ENCODE measurements at regions not wholly inside any gene's neighbourhood (a gene's known extent, or its start where the extent isn't known, plus 50 kb on each side); places are given as distances from the start of the nearest gene placed in this dataset.

DNA sequence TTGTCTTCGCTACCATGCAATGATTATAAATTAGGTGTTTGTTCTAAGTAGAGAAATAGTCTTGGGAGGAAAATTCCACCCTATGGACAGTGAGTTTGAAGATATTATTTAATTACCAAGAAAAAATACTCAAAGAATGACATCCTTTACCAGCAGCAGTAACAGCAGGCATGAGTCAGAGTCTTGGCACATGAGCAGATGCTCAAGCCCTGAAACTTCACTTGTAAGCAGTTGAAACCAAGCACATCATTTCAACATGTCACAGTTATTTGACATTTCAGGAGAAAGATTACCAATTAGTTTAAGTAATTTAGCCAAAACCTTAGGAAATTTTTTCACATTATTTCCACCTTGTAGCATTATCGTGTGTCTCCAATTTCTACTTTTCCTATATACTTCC, 99.2 kb downstream of the C12orf50 start:
- Mint-ChIP-seq H3K27ac (no peak overlapping the region), H3K36me3 (no peaks in the 10 kb centered on the region), H3K4me1 (no peaks in the 10 kb centered on the region), H3K9me3 (no peaks in the 10 kb centered on the region), H3K4me3 (no peak overlapping the region), H3K27me3 (no peaks in the 10 kb centered on the region)
- no peak for ATAC-seq

DNA sequence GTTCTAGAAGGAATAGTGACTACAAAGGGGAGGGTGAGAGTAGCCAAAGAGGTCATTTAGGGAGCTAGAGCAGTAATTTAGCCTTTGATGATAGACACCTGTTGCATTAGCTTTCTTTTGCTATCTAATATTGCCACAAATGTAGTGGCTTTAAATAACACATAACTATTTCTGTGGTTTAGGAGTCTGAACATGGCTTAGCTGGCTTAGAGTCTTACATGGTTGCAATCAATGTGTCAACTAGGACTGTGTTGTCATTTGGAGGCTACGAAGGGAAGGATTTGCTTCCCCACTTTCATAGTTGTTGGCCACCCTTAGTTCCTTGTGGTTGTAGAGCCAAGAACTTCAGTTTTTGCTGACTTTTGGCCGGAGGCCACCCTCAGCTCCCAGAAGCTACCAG, 99.9 kb downstream of the C12orf50 start:
- no peak overlapping the region for H3K4me3 Mint-ChIP-seq

DNA sequence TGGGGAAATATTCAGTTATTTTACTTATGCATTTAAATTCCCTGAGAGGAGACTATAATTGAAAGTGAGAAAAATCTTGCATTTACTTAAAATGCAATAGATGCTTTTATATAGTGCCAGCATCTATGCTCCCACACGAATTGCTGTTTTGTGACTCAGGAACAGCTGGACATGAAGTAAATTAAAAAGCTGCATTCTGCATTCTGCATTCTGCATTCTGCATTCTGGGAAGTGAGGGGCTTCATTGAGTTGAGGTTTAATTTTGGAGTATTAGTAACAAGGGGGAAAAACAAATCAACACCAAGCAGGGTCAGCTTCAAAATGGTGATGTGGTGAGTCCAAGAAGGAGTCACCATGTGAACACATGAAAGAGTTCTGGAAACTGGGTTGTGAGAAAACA, 101.2 kb downstream of the C12orf50 start:
- no peaks in the 10 kb centered on the region for H3K4me1 Mint-ChIP-seq
- H3K36me3 Mint-ChIP-seq, result no peaks in the 10 kb centered on the region
- no peaks in the 10 kb centered on the region for H3K9me3 Mint-ChIP-seq
- ATAC-seq, result no peak
- H3K27me3 Mint-ChIP-seq, result no peaks in the 10 kb centered on the region
- no peak overlapping the region for H3K4me3 Mint-ChIP-seq
- H3K27ac Mint-ChIP-seq, result no peak overlapping the region

More for the DNA sequence above, 99.9 kb downstream of the C12orf50 start:
- no peak for ATAC-seq
- Mint-ChIP-seq H3K9me3 (no peaks in the 10 kb centered on the region), H3K4me1 (no peaks in the 10 kb centered on the region), H3K27ac (no peak overlapping the region), H3K27me3 (no peaks in the 10 kb centered on the region), H3K36me3 (no peaks in the 10 kb centered on the region)

DNA sequence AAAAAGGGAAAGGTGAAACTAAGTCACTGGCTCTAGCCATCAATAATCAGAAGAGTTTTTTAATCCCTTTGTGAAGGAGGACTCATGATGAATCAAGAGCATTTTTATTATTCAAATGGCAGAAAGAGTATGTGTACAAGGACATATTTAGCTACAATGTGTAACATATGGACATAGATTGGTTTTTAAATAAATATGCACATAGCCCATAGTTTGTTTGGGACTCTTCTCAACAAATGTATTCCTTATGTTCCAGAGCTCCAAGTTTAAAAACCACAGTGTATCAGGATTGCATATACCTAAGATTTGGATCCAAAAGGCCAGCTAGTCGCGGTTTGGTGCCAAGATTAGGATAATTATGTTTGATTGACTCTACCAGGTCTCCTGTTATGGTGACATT, 104.2 kb downstream of the C12orf50 start:
- Mint-ChIP-seq H3K9me3 (no peaks in the 10 kb centered on the region), H3K4me3 (no peak overlapping the region), H3K4me1 (no peaks in the 10 kb centered on the region), H3K27ac (no peak overlapping the region), H3K36me3 (no peaks in the 10 kb centered on the region), H3K27me3 (no peaks in the 10 kb centered on the region)
- no peak for ATAC-seq

DNA sequence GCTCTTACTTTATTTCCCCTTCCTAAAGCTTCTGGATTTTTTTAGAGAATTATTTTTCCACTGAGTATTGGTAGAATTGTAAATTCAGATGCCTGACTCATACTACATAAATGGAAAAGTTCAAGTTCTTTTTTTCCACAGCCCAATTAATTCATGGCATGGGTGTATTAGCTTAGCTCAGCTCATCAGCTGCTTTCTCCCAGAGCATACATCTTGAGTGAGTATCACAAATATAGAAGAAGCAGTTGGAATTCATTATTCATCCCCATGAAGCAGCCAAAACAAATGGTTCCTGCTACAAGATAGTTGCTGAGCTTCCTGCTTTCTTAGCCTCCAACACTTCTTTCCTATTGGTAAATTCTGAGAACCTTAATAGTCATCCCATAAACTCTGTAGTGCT, 105.1 kb downstream of the C12orf50 start:
- no peaks in the 10 kb centered on the region for H3K9me3 Mint-ChIP-seq
- no peak overlapping the region for H3K27ac Mint-ChIP-seq
- H3K4me1 Mint-ChIP-seq, result no peaks in the 10 kb centered on the region
- H3K36me3 Mint-ChIP-seq, result no peaks in the 10 kb centered on the region
- no peaks in the 10 kb centered on the region for H3K27me3 Mint-ChIP-seq
- ATAC-seq, result no peak
- no peak overlapping the region for H3K4me3 Mint-ChIP-seq

DNA sequence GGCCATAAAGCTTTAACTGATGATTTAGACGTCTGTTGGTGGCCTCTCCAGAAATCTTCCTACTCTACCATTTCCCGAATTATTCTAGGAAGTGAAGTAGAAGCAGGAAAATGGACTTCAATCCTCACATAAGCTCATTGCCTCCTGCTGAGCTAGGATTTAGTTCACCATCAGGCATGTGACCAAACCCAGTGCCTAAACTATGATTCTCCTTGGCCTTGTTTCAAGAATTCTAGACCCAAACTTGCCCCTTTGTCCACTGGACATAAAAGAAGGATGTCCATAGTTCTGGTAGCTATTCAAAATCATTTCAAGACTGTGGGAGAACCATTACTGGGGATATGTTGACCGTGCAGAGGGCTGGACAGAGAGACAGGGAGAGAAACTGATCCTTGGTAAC, 105.8 kb downstream of the C12orf50 start:
- Mint-ChIP-seq H3K36me3 (no peaks in the 10 kb centered on the region), H3K27me3 (no peaks in the 10 kb centered on the region), H3K9me3 (no peaks in the 10 kb centered on the region), H3K27ac (no peak overlapping the region), H3K4me3 (no peak overlapping the region), H3K4me1 (no peaks in the 10 kb centered on the region)
- ATAC-seq, result no peak

DNA sequence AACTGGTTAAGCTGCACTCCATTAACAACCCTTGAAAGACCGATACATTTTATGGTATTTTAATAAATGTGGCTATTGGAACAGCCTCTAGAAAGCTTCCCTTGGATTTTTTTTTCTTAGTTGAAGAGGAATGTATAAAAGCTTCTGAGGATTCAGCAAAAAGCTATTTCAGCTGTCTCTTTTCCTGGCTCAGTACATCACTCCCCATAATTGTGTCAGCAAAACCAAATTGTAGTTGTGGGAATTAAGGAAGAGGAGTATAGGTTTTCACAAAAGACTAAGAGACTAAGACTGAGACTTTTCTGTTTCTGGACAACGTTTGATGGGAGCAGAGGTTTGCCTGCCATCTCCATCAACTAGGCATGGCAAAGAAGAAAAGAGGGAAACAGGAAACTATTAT, 106.5 kb downstream of the C12orf50 start:
- no peaks in the 10 kb centered on the region for H3K4me1 Mint-ChIP-seq
- H3K4me3 Mint-ChIP-seq, result no peak overlapping the region
- H3K36me3 Mint-ChIP-seq, result no peaks in the 10 kb centered on the region
- no peak for ATAC-seq
- H3K27ac Mint-ChIP-seq, result no peak overlapping the region
- no peaks in the 10 kb centered on the region for H3K27me3 Mint-ChIP-seq
- no peaks in the 10 kb centered on the region for H3K9me3 Mint-ChIP-seq

DNA sequence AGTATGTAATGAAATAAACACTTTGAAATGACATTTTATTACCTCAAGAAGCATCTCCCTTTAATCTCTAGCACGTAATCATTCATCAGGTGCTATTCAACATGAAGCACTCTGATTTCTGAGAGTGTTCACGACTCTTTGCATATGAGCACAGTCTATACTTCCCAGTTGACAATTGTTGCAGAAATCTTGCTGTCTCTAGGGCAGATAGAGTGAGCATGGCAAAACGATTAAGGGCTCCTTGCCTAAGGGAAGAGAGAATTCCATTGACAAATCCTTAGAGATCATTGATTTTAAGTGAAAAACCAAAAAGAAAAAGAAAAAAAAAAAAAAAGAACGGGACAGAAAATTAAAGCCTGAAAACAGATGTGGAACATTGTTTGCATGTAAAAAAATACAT, 107.6 kb downstream of the C12orf50 start:
- Mint-ChIP-seq H3K27ac (no peak overlapping the region), H3K4me1 (no peaks in the 10 kb centered on the region), H3K9me3 (no peaks in the 10 kb centered on the region), H3K27me3 (no peaks in the 10 kb centered on the region), H3K36me3 (no peaks in the 10 kb centered on the region), H3K4me3 (no peak overlapping the region)
- no peak for ATAC-seq

DNA sequence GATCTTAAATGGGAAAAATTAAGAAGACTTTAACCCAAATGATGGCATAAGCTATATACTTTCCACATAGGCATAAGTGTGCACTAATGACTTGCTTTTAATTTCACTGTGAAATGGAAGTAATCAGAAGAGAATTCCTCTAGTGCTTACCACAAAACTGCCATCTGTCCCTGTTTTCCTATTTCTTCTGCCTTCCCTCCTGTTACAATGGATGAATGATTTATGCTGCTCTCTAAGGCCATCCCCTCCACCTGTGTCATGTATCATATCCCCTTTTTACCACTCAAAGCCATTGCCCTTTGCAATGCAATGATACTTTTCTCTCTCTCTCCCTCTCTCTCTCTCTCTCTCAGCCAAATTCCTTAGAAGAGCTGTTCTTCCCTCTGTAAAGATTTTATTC, 109.1 kb downstream of the C12orf50 start:
- Mint-ChIP-seq H3K36me3 (no peaks in the 10 kb centered on the region), H3K27me3 (no peaks in the 10 kb centered on the region), H3K4me3 (no peak overlapping the region), H3K27ac (no peak overlapping the region), H3K9me3 (peaks cover 2% of the 10 kb centered on the region), H3K4me1 (no peaks in the 10 kb centered on the region)
- ATAC-seq, result no peak

DNA sequence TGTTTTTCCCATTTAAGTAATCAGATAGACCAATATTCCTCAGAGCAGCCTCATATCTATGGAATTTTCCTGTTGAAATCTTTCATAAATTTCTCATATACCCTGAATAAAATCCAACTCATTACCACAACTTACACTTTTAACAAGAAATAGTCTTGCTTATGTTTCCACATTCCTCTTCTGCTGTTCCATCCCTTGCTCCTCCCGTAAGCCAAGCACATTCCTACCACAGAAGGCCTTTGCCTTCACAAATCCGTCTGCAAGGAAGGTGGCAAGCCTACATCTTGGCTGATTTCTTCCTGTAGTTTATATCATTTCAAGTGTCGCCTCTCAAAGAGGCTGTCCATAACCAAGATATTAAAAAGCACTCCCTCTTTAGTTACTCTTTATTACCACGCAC, 127.7 kb downstream of the C12orf50 start:
- ATAC-seq, result no peak
- no peaks in the 10 kb centered on the region for H3K27me3 Mint-ChIP-seq
- H3K36me3 Mint-ChIP-seq, result no peaks in the 10 kb centered on the region
- no peak overlapping the region for H3K27ac Mint-ChIP-seq
- no peaks in the 10 kb centered on the region for H3K9me3 Mint-ChIP-seq
- H3K4me1 Mint-ChIP-seq, result no peaks in the 10 kb centered on the region
- no peak overlapping the region for H3K4me3 Mint-ChIP-seq

DNA sequence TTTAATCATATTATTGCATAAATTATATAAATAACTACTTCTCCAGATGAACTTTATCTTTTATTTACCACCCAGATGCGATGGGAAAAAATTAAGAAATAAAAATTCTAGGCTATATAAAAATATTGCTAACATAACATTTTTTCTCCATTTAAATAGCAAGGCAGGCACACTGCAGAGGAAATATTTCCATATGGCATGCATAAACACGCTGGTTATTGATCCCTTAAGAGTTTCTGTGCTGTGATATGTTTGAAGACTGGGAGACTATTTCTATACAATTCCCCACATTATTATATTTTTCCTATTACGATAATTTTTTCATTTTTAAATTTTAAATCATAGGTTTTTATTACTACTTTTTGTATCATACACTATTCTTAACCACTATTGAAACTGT, 131.5 kb downstream of the C12orf50 start:
- H3K4me3 Mint-ChIP-seq, result no peak overlapping the region
- H3K4me1 Mint-ChIP-seq, result no peaks in the 10 kb centered on the region
- H3K36me3 Mint-ChIP-seq, result no peaks in the 10 kb centered on the region
- no peak for ATAC-seq
- H3K27me3 Mint-ChIP-seq, result no peaks in the 10 kb centered on the region
- H3K9me3 Mint-ChIP-seq, result no peaks in the 10 kb centered on the region
- H3K27ac Mint-ChIP-seq, result no peak overlapping the region

DNA sequence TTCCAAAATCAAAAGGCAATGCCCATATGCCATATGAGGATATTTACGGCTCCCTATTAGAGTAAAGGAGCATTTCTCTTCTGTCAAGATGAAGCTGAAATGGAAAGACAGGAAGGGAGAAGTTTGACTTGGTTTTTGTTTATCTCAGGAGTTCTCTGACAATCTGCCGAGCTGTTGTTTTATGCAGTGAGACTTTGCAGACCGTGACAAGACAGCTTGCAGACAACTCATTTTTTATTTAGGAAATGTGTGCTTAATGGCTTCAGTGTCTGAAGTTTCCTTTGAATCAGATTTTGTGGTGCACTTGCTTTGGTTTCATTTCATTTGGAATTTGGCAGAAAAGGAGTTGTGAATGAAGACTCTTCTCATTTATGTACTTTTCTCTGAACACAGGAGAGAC, 145.4 kb downstream of the C12orf50 start:
- Mint-ChIP-seq H3K9me3 (peaks cover under 1% of the 10 kb centered on the region), H3K4me3 (no peak overlapping the region), H3K36me3 (no peaks in the 10 kb centered on the region), H3K27me3 (no peaks in the 10 kb centered on the region), H3K27ac (no peak overlapping the region), H3K4me1 (no peaks in the 10 kb centered on the region)
- no peak for ATAC-seq

DNA sequence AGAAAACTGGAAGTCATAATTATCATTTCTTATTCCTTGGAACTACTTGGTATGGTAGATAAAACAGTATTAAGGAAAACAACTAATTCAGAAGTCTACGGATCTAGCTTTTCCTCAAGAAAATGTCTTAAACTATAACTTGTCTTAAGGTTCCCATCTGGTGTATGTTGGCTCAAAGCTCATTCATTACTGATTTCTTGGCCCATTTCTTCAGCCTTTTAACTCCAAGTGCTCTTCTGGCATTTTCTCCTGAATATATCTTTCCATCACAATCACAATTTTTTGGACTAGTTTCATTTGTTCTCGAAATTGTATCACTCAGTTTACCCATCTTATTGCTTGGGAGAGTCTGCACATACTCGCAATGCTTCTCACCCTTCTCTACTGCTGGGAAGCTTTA, 150.1 kb downstream of the C12orf50 start:
- Mint-ChIP-seq H3K27ac (no peak overlapping the region), H3K36me3 (no peaks in the 10 kb centered on the region), H3K9me3 (peaks cover 5% of the 10 kb centered on the region), H3K4me3 (no peak overlapping the region), H3K27me3 (no peaks in the 10 kb centered on the region), H3K4me1 (no peaks in the 10 kb centered on the region)
- ATAC-seq, result no peak

DNA sequence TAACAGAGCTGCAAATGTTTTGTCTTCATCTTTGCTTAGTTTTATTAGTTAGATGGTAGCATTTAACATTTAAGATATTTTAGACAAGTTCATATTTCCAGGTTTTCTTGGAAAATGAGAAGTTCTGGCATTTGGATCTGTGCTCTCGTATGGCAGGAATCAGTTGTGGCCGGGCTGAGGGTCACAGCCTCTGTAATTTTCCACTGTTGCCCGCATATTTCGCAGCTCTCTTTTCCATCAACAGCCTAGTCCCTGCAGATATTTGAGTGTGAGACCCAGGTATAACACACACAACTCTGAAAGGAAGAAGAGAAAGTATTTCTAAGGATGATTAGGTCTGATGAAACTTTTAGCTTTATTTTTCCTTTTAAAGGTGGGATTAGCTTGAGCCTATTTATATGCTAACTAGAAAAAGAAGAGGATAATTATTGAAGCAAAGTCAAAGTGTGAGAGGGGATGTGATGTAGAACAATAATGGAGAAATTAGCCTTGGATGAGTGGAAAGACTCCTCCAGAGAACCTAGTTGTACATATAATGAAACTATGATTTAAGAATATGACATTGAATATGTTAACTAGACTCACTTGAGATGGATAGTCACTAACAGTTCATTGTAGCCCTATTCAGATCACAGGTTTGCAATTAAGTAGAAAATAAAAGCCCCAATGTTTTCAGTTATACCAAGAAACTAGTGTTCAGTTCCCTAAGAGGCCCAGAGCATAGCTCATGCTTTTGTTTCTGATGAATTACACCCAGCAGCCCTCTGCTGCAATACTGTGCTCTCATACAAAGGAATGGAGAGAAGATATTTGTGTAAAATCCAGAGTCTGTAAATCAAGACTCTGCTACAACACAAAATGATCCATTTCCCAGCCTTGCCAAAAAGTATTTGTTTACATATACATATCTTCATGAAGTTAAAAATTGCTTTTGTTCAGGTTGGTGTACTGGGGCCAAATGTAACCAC, 158.4 kb downstream of the C12orf50 start:
- Mint-ChIP-seq H3K9me3 (no peaks in the 10 kb centered on the region), H3K4me3 (no peak overlapping the region), H3K27ac (no peak overlapping the region), H3K27me3 (no peaks in the 10 kb centered on the region), H3K36me3 (no peaks in the 10 kb centered on the region), H3K4me1 (no peaks in the 10 kb centered on the region)
- no peak for ATAC-seq

DNA sequence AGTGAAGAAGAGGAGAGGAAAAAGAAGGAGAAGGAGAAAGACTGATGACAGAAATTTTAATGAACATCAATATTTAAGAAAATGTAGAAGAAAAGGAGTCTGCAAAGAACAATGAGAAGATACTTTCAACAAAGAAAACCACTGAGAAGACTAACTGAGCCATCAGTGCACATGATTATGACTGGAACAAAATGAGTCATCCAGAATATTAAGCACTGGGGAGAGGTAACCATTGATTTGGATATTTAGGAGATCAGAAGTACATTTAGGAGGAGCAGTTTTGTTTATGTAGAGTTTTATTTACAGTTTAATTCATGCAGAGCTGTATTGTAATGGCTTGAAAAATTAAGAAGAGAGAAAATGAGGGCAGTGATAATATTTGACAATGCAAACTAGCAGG, 159.1 kb downstream of the C12orf50 start:
- Mint-ChIP-seq H3K4me1 (no peaks in the 10 kb centered on the region), H3K4me3 (no peak overlapping the region), H3K9me3 (no peaks in the 10 kb centered on the region), H3K36me3 (no peaks in the 10 kb centered on the region), H3K27me3 (no peaks in the 10 kb centered on the region), H3K27ac (no peak overlapping the region)
- no peak for ATAC-seq

DNA sequence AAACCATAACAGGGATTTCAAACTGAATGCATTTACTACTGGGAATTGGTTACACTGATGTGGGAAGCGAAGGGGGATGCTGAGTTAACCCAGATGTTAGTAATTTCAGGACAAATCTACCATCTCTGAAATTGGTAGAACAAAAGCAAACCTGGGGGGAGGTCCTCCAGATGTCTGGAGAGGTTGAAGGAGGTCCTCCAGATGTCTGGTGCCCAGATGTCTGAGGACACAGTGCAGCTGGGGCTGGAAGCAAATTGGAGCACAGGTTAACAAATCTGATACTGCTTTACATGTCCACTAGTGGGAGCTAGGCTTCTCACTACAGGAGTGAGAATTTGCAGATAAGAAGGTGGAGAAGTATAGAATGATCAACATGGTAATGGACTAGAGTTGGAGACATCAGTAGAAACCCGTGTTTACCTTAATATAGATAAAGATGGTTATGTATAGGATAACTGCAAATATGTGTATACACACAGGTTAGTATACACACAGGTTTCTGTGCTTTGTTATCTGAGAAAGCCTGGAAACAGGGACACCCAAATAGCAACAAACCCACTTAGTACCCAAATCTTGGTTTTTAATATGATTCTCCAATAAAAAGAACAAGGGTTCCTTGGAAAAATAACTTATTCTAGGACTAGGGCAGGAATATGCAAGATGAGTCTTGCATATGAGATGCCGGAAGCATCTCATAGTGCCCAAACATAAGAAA, 162.5 kb downstream of the C12orf50 start:
- ATAC-seq, result no peak
- Mint-ChIP-seq H3K36me3 (no peaks in the 10 kb centered on the region), H3K4me1 (no peaks in the 10 kb centered on the region)

More for the DNA sequence above, 162.5 kb downstream of the C12orf50 start:
- Mint-ChIP-seq H3K27me3 (no peaks in the 10 kb centered on the region), H3K9me3 (no peaks in the 10 kb centered on the region), H3K4me3 (no peak overlapping the region), H3K27ac (no peak overlapping the region)
